Stimulated activated CD8-positive, alpha-beta memory T cell treated with anti-CD3 and anti-CD28 coated beads, Interleukin-4, amount 100 ng/mL, for 4 hours (primary cell): ENCODE measurements at regions not wholly inside any gene's neighbourhood (a gene's known extent, or its start where the extent isn't known, plus 50 kb on each side); places are given as distances from the start of the nearest gene placed in this dataset.
"Not testable (repeated sequence)": the region's sequence is repeated elsewhere in the genome, so short reads cannot be mapped to it uniquely, and the experiment has no call there.

ENCODE experiments used
- DNase-seq, 2 donors: peaks; one replicate each; pipeline ENCODE4 v3.0.0-alpha.2; 2020; ENCODE audit warnings: low read depth in 2 of 2, low spot score in 1 of 2

GRCh38 chrX:134045372-134045771 lies 60.0 kb upstream of the GPC3 start:
- DNase-seq = not testable (repeated sequence)

GRCh38 chrX:134067107-134067506 lies 81.7 kb upstream of the GPC3 start:
- not testable (repeated sequence) for DNase-seq

GRCh38 chrX:134071899-134072298 lies 86.5 kb upstream of the GPC3 start:
- DNase-seq = not testable (repeated sequence)

- no peak for DNase-seq
These were observed 87.9 kb upstream of the GPC3 start for GRCh38 chrX:134073341-134073740.

- no peak for DNase-seq
These were observed 88.8 kb upstream of the GPC3 start for GRCh38 chrX:134074151-134074550.

GRCh38 chrX:134075894-134076718 lies 90.7 kb upstream of the GPC3 start:
- DNase-seq = no peak

GRCh38 chrX:134095366-134095765 lies 110.0 kb upstream of the GPC3 start:
- DNase-seq = no peak

GRCh38 chrX:134101636-134102035 lies 116.2 kb upstream of the GPC3 start:
- DNase-seq = no peak

- DNase-seq = no peak
These were observed 121.7 kb upstream of the CCDC160 start for GRCh38 chrX:134115270-134115669.

- DNase-seq = no peak
These were observed 99.6 kb upstream of the CCDC160 start for GRCh38 chrX:134137341-134137740.

GRCh38 chrX:134139090-134139489 lies 97.9 kb upstream of the CCDC160 start:
- no peak for DNase-seq

- DNase-seq = no peak
These were observed 92.8 kb upstream of the CCDC160 start for GRCh38 chrX:134144231-134144630.

GRCh38 chrX:134146493-134146892 lies 90.5 kb upstream of the CCDC160 start:
- DNase-seq = no peak

GRCh38 chrX:134148172-134148692 lies 88.8 kb upstream of the CCDC160 start:
- DNase-seq = no peak

- no peak for DNase-seq
These were observed 78.0 kb upstream of the CCDC160 start for GRCh38 chrX:134158821-134159512.

GRCh38 chrX:134161162-134161561 lies 75.8 kb upstream of the CCDC160 start:
- DNase-seq = no peak

GRCh38 chrX:134162032-134162431 lies 75.0 kb upstream of the CCDC160 start:
- no peak for DNase-seq

GRCh38 chrX:134163836-134164235 lies 73.1 kb upstream of the CCDC160 start:
- no peak for DNase-seq

GRCh38 chrX:134167591-134168203 lies 69.3 kb upstream of the CCDC160 start:
- DNase-seq = no peak

- DNase-seq = no peak
These were observed 65.1 kb upstream of the CCDC160 start for GRCh38 chrX:134171661-134172587.
